ENCODE measurements at regions not wholly inside any gene's neighbourhood (a gene's known extent, or its start where the extent isn't known, plus 50 kb on each side); places are given as distances from the start of the nearest gene placed in this dataset.

DNA sequence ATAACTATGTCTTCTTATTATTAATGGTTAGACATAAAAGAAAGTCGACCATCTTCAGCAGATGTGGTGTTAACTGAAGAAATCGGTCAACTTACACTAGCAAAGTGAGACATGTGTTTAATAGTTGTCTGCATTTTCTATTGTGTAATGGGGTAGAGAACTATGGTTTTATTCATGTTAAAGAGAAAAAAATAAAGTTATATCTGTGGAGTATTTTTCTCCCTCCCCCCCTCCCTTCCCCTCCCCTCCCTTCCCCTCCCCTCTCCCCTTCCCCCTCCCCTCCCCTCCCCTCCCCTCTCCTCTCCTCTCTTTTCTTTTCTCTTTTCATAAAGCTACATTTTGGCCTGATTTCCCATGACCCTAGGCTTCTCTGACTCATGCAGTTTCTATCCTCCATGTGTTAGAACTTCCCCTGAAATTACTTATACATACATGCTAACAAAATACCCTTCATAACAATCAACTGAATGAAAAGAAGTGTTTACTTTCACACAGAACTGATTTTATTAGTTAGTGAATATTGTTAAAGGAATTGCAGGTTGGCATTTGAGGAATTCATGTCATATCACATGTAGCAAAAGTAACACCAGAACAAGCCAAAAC, 1431.0 kb upstream of the ATXN8OS start:
- Histone ChIP-seq H3K4me3 (ENCODE audit: low read depth, low read length) (no peak overlapping the region), H3K36me3 (ENCODE audit: insufficient read depth) (no peaks in the 10 kb centered on the region), H3K27ac (ENCODE audit: low read depth) (no peak overlapping the region), H3K4me1 (ENCODE audit: insufficient read depth) (no peaks in the 10 kb centered on the region)
- 89% methylated on average over 2 of the region's 2 CpGs for WGBS
- no peak for DNase-seq (ENCODE audit: extremely low spot score)

DNA sequence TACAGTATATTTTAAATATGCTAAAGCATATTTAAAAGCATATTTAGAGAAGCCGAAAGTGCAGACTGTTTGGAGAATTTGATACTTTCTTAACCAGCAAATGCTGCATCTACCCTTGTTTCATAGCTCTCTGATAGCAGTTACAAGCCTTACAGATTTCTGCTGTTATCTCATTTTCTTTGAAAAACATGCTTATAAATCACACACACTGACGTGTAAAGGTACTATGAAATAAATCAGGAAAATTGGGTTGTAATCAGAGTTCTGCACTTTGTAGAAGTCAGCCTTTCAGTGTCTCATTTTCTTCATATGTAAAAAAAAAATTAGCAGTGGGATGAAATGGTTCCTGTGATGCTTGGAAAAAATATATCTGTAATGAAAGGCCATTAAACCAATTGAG, 1432.4 kb upstream of the ATXN8OS start:
- 48% methylated on average over 2 of the region's 2 CpGs for WGBS
- Histone ChIP-seq H3K4me1 (ENCODE audit: insufficient read depth) (no peaks in the 10 kb centered on the region), H3K4me3 (ENCODE audit: low read depth, low read length) (no peak overlapping the region), H3K27ac (ENCODE audit: low read depth) (no peak overlapping the region), H3K36me3 (ENCODE audit: insufficient read depth) (no peaks in the 10 kb centered on the region)
- no peak for DNase-seq (ENCODE audit: extremely low spot score)

DNA sequence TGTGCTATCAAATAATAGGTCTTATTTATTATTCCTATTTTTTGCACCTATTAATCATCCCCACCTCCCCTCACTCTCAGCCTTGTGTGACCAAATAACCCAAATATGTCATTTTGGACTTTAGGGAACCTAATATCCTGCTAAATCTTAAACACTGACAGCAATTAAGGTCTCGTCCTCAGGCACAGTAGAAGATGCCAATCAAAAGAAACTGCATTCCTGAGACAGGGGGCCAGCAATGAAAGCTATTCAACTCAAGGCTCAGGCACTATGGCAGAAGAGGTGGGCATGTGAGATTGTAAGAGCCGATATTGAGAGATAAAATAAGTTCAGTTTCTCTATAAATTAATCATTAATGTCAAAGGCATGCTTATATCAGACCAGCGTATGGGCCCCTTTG, 1437.7 kb upstream of the PCDH9 start:
- Histone ChIP-seq H3K27ac (ENCODE audit: low read depth) (no peak overlapping the region), H3K4me1 (ENCODE audit: insufficient read depth) (no peaks in the 10 kb centered on the region), H3K36me3 (ENCODE audit: insufficient read depth) (no peaks in the 10 kb centered on the region), H3K4me3 (ENCODE audit: low read depth, low read length) (no peak overlapping the region)
- WGBS = 53% methylated on average over 3 of the region's 3 CpGs
- DNase-seq (ENCODE audit: extremely low spot score) = no peak

DNA sequence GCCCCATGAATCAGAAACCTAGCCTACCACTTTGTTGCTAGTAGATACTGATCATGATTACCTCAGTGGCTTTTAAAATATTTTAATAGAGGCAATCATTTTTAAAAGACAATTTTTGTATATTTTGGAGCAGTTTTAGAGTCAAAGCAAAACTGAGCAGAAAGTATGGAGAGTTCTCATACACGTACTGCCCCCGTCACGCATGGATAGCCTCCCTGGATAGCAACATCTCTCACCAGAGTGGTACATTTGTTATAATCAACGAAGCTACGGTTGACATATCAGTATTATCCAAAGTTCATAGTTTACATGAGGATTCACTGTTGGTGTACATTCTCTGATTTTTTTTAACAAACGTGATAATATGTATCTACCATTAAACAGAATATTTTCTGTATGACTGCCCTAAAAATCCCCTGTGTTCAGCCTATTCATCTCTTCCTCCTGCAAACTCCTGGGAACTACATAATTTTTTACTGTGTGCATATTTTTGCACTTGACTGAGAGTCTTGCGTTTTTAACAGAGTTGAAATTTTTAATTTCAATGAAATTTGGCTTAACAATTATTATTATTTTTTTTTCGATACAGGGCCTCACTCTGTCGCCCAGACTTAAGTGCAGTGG, 1436.8 kb upstream of the PCDH9 start:
- WGBS = 65% methylated on average over 9 of the region's 9 CpGs
- no peaks in the 10 kb centered on the region for H3K36me3 ChIP-seq (ENCODE audit: insufficient read depth)
- DNase-seq (ENCODE audit: extremely low spot score) = no peak

DNA sequence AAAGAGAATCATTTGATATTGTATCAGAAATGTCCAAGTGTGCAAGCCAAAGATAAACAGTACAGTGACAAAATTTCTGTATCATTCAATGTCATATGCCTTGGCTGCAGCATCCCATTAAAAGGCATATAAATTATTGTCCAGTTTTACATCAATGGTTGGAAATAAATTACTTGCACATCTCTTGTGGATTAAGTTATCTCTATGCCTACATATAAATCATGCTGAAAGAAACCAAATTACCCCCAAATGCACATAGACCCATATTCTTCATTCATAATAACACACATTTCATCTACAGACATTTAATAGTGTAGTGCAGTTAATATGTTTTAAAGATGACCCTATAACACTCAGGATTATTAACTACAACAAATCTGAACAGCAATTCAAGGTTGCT, 1415.7 kb upstream of the PCDH9 start:
- no peaks in the 10 kb centered on the region for H3K4me1 ChIP-seq (ENCODE audit: insufficient read depth)
- DNase-seq (ENCODE audit: extremely low spot score) = no peak
- H3K4me3 ChIP-seq (ENCODE audit: low read depth, low read length) = no peak overlapping the region
- H3K36me3 ChIP-seq (ENCODE audit: insufficient read depth) = no peaks in the 10 kb centered on the region
- no peak overlapping the region for H3K27ac ChIP-seq (ENCODE audit: low read depth)

More for the DNA sequence above, 1436.8 kb upstream of the PCDH9 start:
- Histone ChIP-seq H3K4me1 (ENCODE audit: insufficient read depth) (no peaks in the 10 kb centered on the region), H3K27ac (ENCODE audit: low read depth) (no peak overlapping the region), H3K4me3 (ENCODE audit: low read depth, low read length) (no peak overlapping the region)

DNA sequence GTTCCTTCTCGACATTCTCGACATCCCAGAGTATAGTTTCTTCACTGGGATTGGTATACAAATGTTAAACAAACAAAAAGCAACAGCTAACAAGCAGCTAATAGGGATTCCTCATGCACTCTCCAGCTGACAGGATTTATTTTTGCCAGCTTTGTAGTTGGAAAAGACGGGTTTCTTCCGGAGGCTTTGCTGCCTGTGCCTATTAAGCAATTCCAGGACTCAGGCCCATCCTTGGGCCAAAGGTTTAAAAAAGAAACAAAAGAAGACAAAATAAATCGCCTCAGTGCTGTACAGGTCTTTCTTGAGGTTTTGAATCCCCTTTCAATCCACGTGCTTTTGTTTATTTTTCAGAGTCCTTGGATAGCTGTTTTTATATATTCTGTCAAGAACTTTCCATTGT, 1414.5 kb upstream of the PCDH9 start:
- Histone ChIP-seq H3K27ac (ENCODE audit: low read depth) (no peak overlapping the region), H3K4me1 (ENCODE audit: insufficient read depth) (no peaks in the 10 kb centered on the region)

DNA sequence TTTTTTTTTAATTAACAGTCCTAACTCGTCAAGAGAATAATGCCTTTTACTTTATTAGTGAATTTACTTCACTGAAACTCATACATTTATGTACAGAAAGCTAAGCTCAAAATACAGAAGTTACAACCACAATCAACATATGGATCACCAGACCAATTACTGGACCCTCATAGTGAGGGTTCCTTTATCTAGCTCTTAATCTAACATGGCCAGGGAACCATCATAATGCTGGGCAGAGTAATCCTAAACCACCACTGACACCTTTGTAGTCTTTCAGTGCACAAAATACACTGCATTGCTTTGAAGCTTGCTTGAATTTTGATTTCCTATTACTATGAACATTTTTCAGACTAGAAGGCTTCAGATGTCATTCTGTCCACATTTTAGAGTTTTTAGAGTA, 1406.6 kb upstream of the PCDH9 start:
- H3K27ac ChIP-seq (ENCODE audit: low read depth) = no peak overlapping the region
- H3K4me1 ChIP-seq (ENCODE audit: insufficient read depth) = no peaks in the 10 kb centered on the region
- DNase-seq (ENCODE audit: extremely low spot score) = no peak
- 65% methylated on average over 1 of the region's 1 CpG for WGBS
- H3K36me3 ChIP-seq (ENCODE audit: insufficient read depth) = no peaks in the 10 kb centered on the region
- no peak overlapping the region for H3K4me3 ChIP-seq (ENCODE audit: low read depth, low read length)

More for the DNA sequence above, 1414.5 kb upstream of the PCDH9 start:
- H3K36me3 ChIP-seq (ENCODE audit: insufficient read depth) = no peaks in the 10 kb centered on the region
- H3K4me3 ChIP-seq (ENCODE audit: low read depth, low read length) = no peak overlapping the region
- DNase-seq (ENCODE audit: extremely low spot score) = no peak
- WGBS = 49% methylated on average over 6 of the region's 6 CpGs

DNA sequence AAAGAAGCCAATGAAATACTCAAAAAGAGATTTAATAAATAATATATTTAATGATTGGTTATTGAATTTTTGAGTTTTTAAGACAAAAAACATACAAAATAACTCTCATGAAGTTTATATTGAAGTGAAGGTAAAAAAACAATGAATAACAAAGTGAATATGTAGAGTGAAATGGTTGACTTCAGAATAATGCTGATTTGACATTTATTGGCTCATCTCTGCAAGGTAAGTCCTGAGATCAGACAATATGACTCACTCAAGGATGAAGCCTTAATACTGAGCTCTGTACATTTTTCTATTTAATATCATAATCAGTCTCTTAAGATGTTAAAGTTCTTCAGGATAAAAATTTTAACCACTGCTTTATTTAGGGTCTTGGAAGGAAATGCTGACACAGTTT, 1398.9 kb upstream of the PCDH9 start:
- H3K4me1 ChIP-seq (ENCODE audit: insufficient read depth) = no peaks in the 10 kb centered on the region
- no peak overlapping the region for H3K27ac ChIP-seq (ENCODE audit: low read depth)
- no peak for DNase-seq (ENCODE audit: extremely low spot score)
- no peak overlapping the region for H3K4me3 ChIP-seq (ENCODE audit: low read depth, low read length)
- no peaks in the 10 kb centered on the region for H3K36me3 ChIP-seq (ENCODE audit: insufficient read depth)

DNA sequence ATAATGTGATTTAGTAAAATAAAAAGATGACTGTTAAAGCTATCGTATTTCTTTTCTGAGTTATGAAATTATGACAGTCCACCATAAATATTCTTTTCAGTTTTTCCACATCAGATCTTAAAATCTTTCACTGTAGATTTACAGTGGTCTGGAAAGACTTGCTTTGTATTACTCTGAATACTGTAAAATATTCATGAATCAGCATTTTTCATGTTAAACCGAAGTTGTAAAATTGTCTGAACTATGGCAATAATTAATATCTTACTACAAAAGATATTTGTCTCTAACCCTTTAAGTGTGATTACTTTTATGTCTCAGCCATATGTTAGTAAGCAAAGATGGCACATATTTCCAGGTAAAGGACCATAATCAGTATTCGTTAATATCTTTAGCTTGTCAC, 1397.2 kb upstream of the PCDH9 start:
- no peak overlapping the region for H3K27ac ChIP-seq (ENCODE audit: low read depth)
- DNase-seq (ENCODE audit: extremely low spot score) = no peak
- H3K36me3 ChIP-seq (ENCODE audit: insufficient read depth) = no peaks in the 10 kb centered on the region
- WGBS = 69% methylated on average over 3 of the region's 3 CpGs
- H3K4me1 ChIP-seq (ENCODE audit: insufficient read depth) = no peaks in the 10 kb centered on the region
- H3K4me3 ChIP-seq (ENCODE audit: low read depth, low read length) = no peak overlapping the region

DNA sequence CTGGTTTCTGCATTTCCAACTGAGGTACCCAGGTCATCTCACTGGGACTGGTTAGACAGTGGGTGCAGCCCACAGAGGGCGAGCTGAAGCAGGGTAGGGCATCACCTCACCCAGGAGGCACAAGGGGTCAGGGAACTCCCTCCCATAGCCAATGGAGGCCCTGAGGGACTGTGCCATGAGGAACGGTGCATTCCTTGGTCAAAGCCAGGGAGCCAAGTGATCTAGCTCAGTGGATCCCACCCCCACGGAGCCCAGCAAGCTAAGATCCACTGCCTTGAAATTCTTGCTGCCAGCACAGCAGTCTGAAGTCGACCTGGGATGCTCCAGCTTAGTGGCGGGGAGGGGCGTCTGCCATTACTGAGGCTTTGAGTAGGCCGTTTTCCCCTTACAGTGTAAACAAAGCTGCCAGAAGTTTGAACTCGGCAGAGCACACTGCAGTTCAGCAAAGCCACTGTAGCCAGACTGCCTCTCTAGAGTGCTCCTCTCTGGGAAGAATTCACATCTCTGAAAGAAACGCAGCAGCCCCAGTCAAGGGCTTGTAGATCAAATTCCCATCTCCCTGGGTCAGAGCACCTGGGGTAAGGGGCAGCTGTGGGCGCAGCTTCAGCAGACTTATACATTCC, 1386.6 kb upstream of the PCDH9 start:
- WGBS = 67% methylated on average over 10 of the region's 10 CpGs
- no peak for DNase-seq (ENCODE audit: extremely low spot score)
- no peak overlapping the region for H3K4me3 ChIP-seq (ENCODE audit: low read depth, low read length)

DNA sequence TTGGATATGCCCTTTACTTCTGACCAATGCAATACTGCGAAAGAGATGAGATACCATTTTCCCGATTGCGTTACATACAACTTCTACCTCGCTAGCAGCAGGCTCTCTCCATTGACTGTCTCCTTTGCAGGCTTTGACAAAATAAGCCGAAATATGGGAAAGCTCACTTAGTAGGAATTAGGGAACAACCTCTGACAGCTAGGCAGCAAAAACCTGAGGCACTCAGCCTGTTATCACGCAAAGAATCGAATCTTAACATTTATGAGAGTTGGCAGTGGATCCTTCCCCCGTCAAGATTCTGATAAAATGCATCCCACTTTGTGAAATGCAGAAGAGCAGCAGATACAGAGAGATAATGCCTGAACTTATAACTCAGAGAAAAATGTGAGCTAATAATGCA, 1379.5 kb upstream of the PCDH9 start:
- Histone ChIP-seq H3K4me3 (ENCODE audit: low read depth, low read length) (no peak overlapping the region), H3K36me3 (ENCODE audit: insufficient read depth) (no peaks in the 10 kb centered on the region), H3K4me1 (ENCODE audit: insufficient read depth) (no peaks in the 10 kb centered on the region), H3K27ac (ENCODE audit: low read depth) (no peak overlapping the region)
- 38% methylated on average over 8 of the region's 8 CpGs for WGBS
- DNase-seq (ENCODE audit: extremely low spot score) = no peak

More for the DNA sequence above, 1386.6 kb upstream of the PCDH9 start:
- no peaks in the 10 kb centered on the region for H3K4me1 ChIP-seq (ENCODE audit: insufficient read depth)
- H3K36me3 ChIP-seq (ENCODE audit: insufficient read depth) = no peaks in the 10 kb centered on the region
- H3K27ac ChIP-seq (ENCODE audit: low read depth) = no peak overlapping the region

DNA sequence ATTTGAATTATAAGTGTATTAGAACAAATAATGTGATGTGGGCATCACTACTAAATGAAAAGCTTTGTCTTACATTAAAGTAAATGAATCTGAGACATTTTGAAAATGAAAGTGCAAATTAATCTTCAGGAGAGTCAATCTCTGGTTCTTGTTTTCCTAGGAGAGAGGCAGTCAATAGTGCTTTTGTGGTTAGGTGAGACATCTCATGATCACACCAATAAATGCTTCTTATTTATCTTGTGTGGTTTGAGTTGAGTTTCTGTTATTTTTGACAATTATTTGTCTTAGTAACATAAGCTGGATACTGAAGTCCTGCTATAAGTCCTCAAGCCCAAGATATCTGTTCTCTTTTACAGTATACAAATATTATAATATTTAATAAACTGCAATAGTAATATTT, 1378.0 kb upstream of the PCDH9 start:
- Histone ChIP-seq H3K27ac (ENCODE audit: low read depth) (no peak overlapping the region), H3K36me3 (ENCODE audit: insufficient read depth) (no peaks in the 10 kb centered on the region), H3K4me1 (ENCODE audit: insufficient read depth) (no peaks in the 10 kb centered on the region), H3K4me3 (ENCODE audit: low read depth, low read length) (no peak overlapping the region)
- no peak for DNase-seq (ENCODE audit: extremely low spot score)

DNA sequence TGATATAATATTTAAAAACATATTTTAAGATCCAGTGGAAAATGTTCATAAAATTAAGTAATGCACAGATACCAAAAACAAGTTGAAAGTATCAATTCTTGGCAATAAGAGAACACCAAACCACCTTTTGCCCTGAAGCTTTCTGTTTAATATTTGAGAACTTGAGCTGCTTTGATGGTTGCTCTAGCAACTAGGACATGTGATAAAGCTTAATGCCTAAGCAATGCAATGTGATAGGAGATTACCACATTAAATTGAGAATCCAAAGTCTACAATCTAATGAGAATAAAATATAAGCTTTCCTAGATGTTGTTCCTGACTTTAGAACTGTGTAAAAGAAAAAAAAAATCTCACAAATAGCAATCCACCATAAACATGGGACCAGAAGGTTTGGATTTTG, 1367.5 kb upstream of the PCDH9 start:
- Histone ChIP-seq H3K27ac (ENCODE audit: low read depth) (no peak overlapping the region), H3K4me1 (ENCODE audit: insufficient read depth) (no peaks in the 10 kb centered on the region), H3K36me3 (ENCODE audit: insufficient read depth) (no peaks in the 10 kb centered on the region), H3K4me3 (ENCODE audit: low read depth, low read length) (no peak overlapping the region)
- DNase-seq (ENCODE audit: extremely low spot score) = no peak

DNA sequence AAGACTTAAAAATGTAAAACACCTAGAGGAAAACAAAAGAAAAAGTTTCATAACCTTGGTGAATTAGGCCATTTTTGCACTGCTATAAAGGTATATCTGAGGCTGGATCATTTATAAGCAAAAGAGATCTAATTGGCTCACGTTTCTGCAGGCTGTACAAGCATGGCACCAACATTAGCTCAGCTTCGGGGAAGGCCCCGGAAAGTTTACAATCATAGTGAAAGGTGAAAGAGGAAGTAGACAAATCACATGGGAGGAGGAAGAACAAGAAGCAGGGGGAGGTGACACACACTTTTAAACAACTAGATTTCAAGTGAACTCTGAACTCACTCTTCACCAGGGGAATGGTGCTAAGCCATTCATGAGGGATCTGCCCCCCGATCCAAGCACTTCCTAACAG, 1358.5 kb upstream of the PCDH9 start:
- no peak for DNase-seq (ENCODE audit: extremely low spot score)
- Histone ChIP-seq H3K36me3 (ENCODE audit: insufficient read depth) (no peaks in the 10 kb centered on the region), H3K4me1 (ENCODE audit: insufficient read depth) (no peaks in the 10 kb centered on the region), H3K4me3 (ENCODE audit: low read depth, low read length) (no peak overlapping the region), H3K27ac (ENCODE audit: low read depth) (no peak overlapping the region)
- 78% methylated on average over 4 of the region's 4 CpGs for WGBS

All from urinary bladder (tissue), 3 donors.